ENCODE measurements at regions not wholly inside any gene's neighbourhood (a gene's known extent, or its start where the extent isn't known, plus 50 kb on each side); places are given as distances from the start of the nearest gene placed in this dataset.

GRCh38 chr18:37673671-37674070 lies 108.1 kb upstream of the CELF4 start:
- no peak for TF ChIP-seq HDAC6 (IDR thresholded peaks at IDR 0.05; ENCODE audit: unreplicated experiment)
- no peak for TF ChIP-seq CTCF (IDR thresholded peaks at IDR 0.05 in 2 of 3, conservative IDR thresholded peaks at IDR 0.05 in 1 of 3; ENCODE audit: control insufficient read depth in 2 of 3, extremely low read depth in 1 of 3, insufficient read depth in 1 of 3, low read depth in 3 of 3, low read length in 3 of 3)
- no peak for TF ChIP-seq EP300 (IDR thresholded peaks at IDR 0.05; ENCODE audit: borderline replicate concordance in 1 of 2, control insufficient read depth in 1 of 2, low read depth in 2 of 2, low read length in 2 of 2)
- TF ChIP-seq SUZ12 (IDR thresholded peaks at IDR 0.05; ENCODE audit: unreplicated experiment): no peak
- TF ChIP-seq SMC3 (IDR thresholded peaks at IDR 0.05; ENCODE audit: borderline replicate concordance, low read length): no peak
- TF ChIP-seq YBX1 (IDR thresholded peaks at IDR 0.05): no peak

All from GM12878 (cell line).